ENCODE measurements at regions not wholly inside any gene's neighbourhood (a gene's known extent, or its start where the extent isn't known, plus 50 kb on each side); places are given as distances from the start of the nearest gene placed in this dataset.

- no peak overlapping the region for H3K27ac Mint-ChIP-seq
- no peak for DNase-seq
- no peak overlapping the region for H3K4me3 ChIP-seq (replicated peaks in 1 of 3; ENCODE audit: low read depth in 2 of 3, low read length in 3 of 3)
- peaks cover 0 to 3% (median 0%) of the 10 kb centered on the region in 7 donors for H3K9me3 Mint-ChIP-seq
- WGBS (ENCODE audit: insufficient coverage): 80% methylated on average over 1 of the region's 4 CpGs
- no peaks in the 10 kb centered on the region for H3K36me3 ChIP-seq (replicated peaks in 1 of 2; ENCODE audit: control insufficient read depth in 1 of 2, insufficient read depth in 2 of 2, low read length in 2 of 2)
- intact Hi-C loops (cut with micrococcal nuclease): no loop called here
- no peak overlapping the region for H3K27ac ChIP-seq (ENCODE audit: low read depth in 1 of 2, low read length in 2 of 2)
- H4K20me1 ChIP-seq (ENCODE audit: insufficient read depth, low read length): no peaks in the 10 kb centered on the region
- H3K27me3 Mint-ChIP-seq (ENCODE audit: low read depth in 3 of 3): peaks cover 0 to 1% (median 0%) of the 10 kb centered on the region in 3 donors
- no peak overlapping the region for H3K4me3 Mint-ChIP-seq
- no peaks in the 10 kb centered on the region for H3K27me3 ChIP-seq (ENCODE audit: control insufficient read depth in 2 of 2, insufficient read depth in 2 of 2, low read length in 2 of 2)
- H3K36me3 Mint-ChIP-seq: no peaks in the 10 kb centered on the region
- H3K9me3 ChIP-seq (replicated peaks in 1 of 2; ENCODE audit: control insufficient read depth in 1 of 2, insufficient read depth in 1 of 2, low read length in 2 of 2): no peaks in the 10 kb centered on the region
- no peak overlapping the region for H3K4me2 ChIP-seq (replicated peaks; ENCODE audit: extremely low read depth, low read length, poor library complexity, severe bottlenecking)
- no peaks in the 10 kb centered on the region for H3K79me2 ChIP-seq (ENCODE audit: insufficient read depth, low read length)
- TF ChIP-seq CTCF (IDR thresholded peaks at IDR 0.05): no peak
- no peak overlapping the region for H2AFZ ChIP-seq (ENCODE audit: insufficient read depth, low read depth, low read length, poor library complexity, severe bottlenecking)
- no peak overlapping the region for H3K9ac ChIP-seq (ENCODE audit: insufficient read depth, low read length, poor library complexity, severe bottlenecking)
- H3K4me1 ChIP-seq (ENCODE audit: control insufficient read depth in 1 of 2, insufficient read depth in 2 of 2, low read length in 2 of 2): peaks cover 9 to 13% of the 10 kb centered on the region in 2 donors
- H3K4me1 Mint-ChIP-seq: peaks cover 17% of the 10 kb centered on the region
Observed at GRCh38 chr3:30513374-30514152, 92.8 kb upstream of the TGFBR2 start.

- Mint-ChIP-seq H3K9me3 (peaks cover 0 to 3% (median 0%) of the 10 kb centered on the region in 7 donors), H3K27ac (no peak overlapping the region), H3K4me3 (no peak overlapping the region), H3K27me3 (ENCODE audit: low read depth in 3 of 3) (no peaks in the 10 kb centered on the region), H3K36me3 (no peaks in the 10 kb centered on the region), H3K4me1 (peaks cover 16% of the 10 kb centered on the region)
- H3K27me3 ChIP-seq (ENCODE audit: control insufficient read depth in 2 of 2, insufficient read depth in 2 of 2, low read length in 2 of 2): no peaks in the 10 kb centered on the region
- H3K4me2 ChIP-seq (replicated peaks; ENCODE audit: extremely low read depth, low read length, poor library complexity, severe bottlenecking): no peak overlapping the region
- H4K20me1 ChIP-seq (ENCODE audit: insufficient read depth, low read length): no peaks in the 10 kb centered on the region
- no peak overlapping the region for H3K9ac ChIP-seq (ENCODE audit: insufficient read depth, low read length, poor library complexity, severe bottlenecking)
- intact Hi-C loops (cut with micrococcal nuclease): no loop called here
- no peak for DNase-seq
- no peak overlapping the region for H3K27ac ChIP-seq (ENCODE audit: low read depth in 1 of 2, low read length in 2 of 2)
- H3K36me3 ChIP-seq (replicated peaks in 1 of 2; ENCODE audit: control insufficient read depth in 1 of 2, insufficient read depth in 2 of 2, low read length in 2 of 2): no peaks in the 10 kb centered on the region
- WGBS (ENCODE audit: insufficient coverage): no CpG with 5 or more reads among the region's 2 CpGs
- H3K4me3 ChIP-seq (replicated peaks in 1 of 3; ENCODE audit: low read depth in 2 of 3, low read length in 3 of 3): no peak overlapping the region
- TF ChIP-seq CTCF (IDR thresholded peaks at IDR 0.05): no peak
- no peaks in the 10 kb centered on the region for H3K79me2 ChIP-seq (ENCODE audit: insufficient read depth, low read length)
- H2AFZ ChIP-seq (ENCODE audit: insufficient read depth, low read depth, low read length, poor library complexity, severe bottlenecking): no peak overlapping the region
- H3K9me3 ChIP-seq (replicated peaks in 1 of 2; ENCODE audit: control insufficient read depth in 1 of 2, insufficient read depth in 1 of 2, low read length in 2 of 2): no peaks in the 10 kb centered on the region
- H3K4me1 ChIP-seq (ENCODE audit: control insufficient read depth in 1 of 2, insufficient read depth in 2 of 2, low read length in 2 of 2): peaks cover 7 to 12% of the 10 kb centered on the region in 2 donors
Observed at GRCh38 chr3:30516238-30516637, 90.2 kb upstream of the TGFBR2 start.

Data from CD14-positive monocyte (primary cell).